ENCODE measurements at regions not wholly inside any gene's neighbourhood (a gene's known extent, or its start where the extent isn't known, plus 50 kb on each side); places are given as distances from the start of the nearest gene placed in this dataset.

GRCh38 chr15:93826293-93826692 lies 405.1 kb upstream of the MCTP2 start:
- Histone ChIP-seq H4K20me1 (ENCODE audit: insufficient read depth) (no peaks in the 10 kb centered on the region), H2AFZ (ENCODE audit: low read depth, low read length, poor library complexity, severe bottlenecking) (no peak overlapping the region), H3K27me3 (ENCODE audit: insufficient read depth, low read length) (no peaks in the 10 kb centered on the region), H3K9me2 (ENCODE audit: insufficient read depth) (no peaks in the 10 kb centered on the region), H3K9me3 (ENCODE audit: control insufficient read depth in 1 of 2, insufficient read depth in 1 of 2, low read depth in 1 of 2, low read length in 2 of 2) (no peaks in the 10 kb centered on the region; a peak in 1 of 4 replicates), H3K4me1 (ENCODE audit: control insufficient read depth in 1 of 2, insufficient read depth in 2 of 2, low read length in 2 of 2) (no peaks in the 10 kb centered on the region), H3K9ac (ENCODE audit: low read length) (no peak overlapping the region), H3K4me3 (replicated peaks in 1 of 2; ENCODE audit: low read depth in 1 of 2, low read length in 2 of 2) (no peak overlapping the region), H3K36me3 (ENCODE audit: control insufficient read depth in 1 of 2, insufficient read depth in 2 of 2, low read length in 2 of 2) (no peaks in the 10 kb centered on the region), H3K4me2 (ENCODE audit: low read length) (no peak overlapping the region), H3K79me2 (ENCODE audit: insufficient read depth, low read length) (no peaks in the 10 kb centered on the region), H3K27ac (ENCODE audit: low read depth, low read length) (no peak overlapping the region)
- intact Hi-C loops (cut with micrococcal nuclease): no loop called here
- BruUV-seq (replicated peaks): no TSS peak
- CTCF ChIA-PET: no interaction called here
- POLR2A ChIA-PET: no interaction called here
- ATAC-seq (no peak), DNase-seq (ENCODE audit: low read depth, low spot score) (no peak)
- RAD21 ChIA-PET (ENCODE audit: low non-redundant PET in 1 of 2, low total read pairs in 2 of 2, uncharacterized antibody in 2 of 2, unreplicated experiment in 2 of 2): no interaction called here
- TF ChIP-seq JUND (IDR thresholded peaks at IDR 0.05) (no peak), POLR2A (IDR thresholded peaks at IDR 0.05; ENCODE audit: borderline replicate concordance, extremely low read depth, insufficient read depth, insufficient read length) (no peak), MAX (IDR thresholded peaks at IDR 0.05) (no peak), EGR1 (IDR thresholded peaks at IDR 0.05; ENCODE audit: low read depth) (no peak)

- Histone ChIP-seq H3K36me3 (ENCODE audit: control insufficient read depth in 1 of 2, insufficient read depth in 2 of 2, low read length in 2 of 2) (no peaks in the 10 kb centered on the region), H3K9ac (ENCODE audit: low read length) (no peak overlapping the region), H3K4me3 (replicated peaks in 1 of 2; ENCODE audit: low read depth in 1 of 2, low read length in 2 of 2) (no peak overlapping the region), H3K9me2 (ENCODE audit: insufficient read depth) (no peaks in the 10 kb centered on the region), H3K79me2 (ENCODE audit: insufficient read depth, low read length) (no peaks in the 10 kb centered on the region), H3K9me3 (ENCODE audit: control insufficient read depth in 1 of 2, insufficient read depth in 1 of 2, low read depth in 1 of 2, low read length in 2 of 2) (no peaks in the 10 kb centered on the region; a peak in 1 of 4 replicates), H2AFZ (ENCODE audit: low read depth, low read length, poor library complexity, severe bottlenecking) (no peak overlapping the region), H3K27me3 (ENCODE audit: insufficient read depth, low read length) (no peaks in the 10 kb centered on the region), H3K4me1 (ENCODE audit: control insufficient read depth in 1 of 2, insufficient read depth in 2 of 2, low read length in 2 of 2) (no peaks in the 10 kb centered on the region), H3K27ac (ENCODE audit: low read depth, low read length) (no peak overlapping the region), H4K20me1 (ENCODE audit: insufficient read depth) (no peaks in the 10 kb centered on the region), H3K4me2 (ENCODE audit: low read length) (no peak overlapping the region)
- no peak for ATAC-seq
- BruUV-seq (replicated peaks): no TSS peak
- DNase-seq (ENCODE audit: low read depth, low spot score): no peak
- ChIA-PET RAD21 (ENCODE audit: low non-redundant PET in 1 of 2, low total read pairs in 2 of 2, uncharacterized antibody in 2 of 2, unreplicated experiment in 2 of 2) (no interaction called here), POLR2A (interaction anchor here (0.6 kb wide), 1 partner anchor 368 kb away, joined by 3 read pairs; no protein-coding TSS in a partner anchor), CTCF (no interaction called here)
- TF ChIP-seq EZH2 (IDR thresholded peaks at IDR 0.05) (no peak), YY1 (IDR thresholded peaks at IDR 0.05; ENCODE audit: extremely low read depth, insufficient replicate concordance, low read depth, low read length) (no peak), ZBTB33 (IDR thresholded peaks at IDR 0.05; ENCODE audit: extremely low read depth, insufficient replicate concordance, low read length) (no peak), ZFX (IDR thresholded peaks at IDR 0.05) (no peak), POLR2AphosphoS5 (IDR thresholded peaks at IDR 0.05; ENCODE audit: low read depth, low read length) (no peak), EGR1 (IDR thresholded peaks at IDR 0.05; ENCODE audit: low read depth) (no peak), POLR2A (IDR thresholded peaks at IDR 0.05; ENCODE audit: borderline replicate concordance, extremely low read depth, insufficient read depth, insufficient read length) (no peak), ZNF274 (IDR thresholded peaks at IDR 0.05; ENCODE audit: low read depth, low read length) (no peak), RAD21 (IDR thresholded peaks at IDR 0.05; ENCODE audit: low read depth) (no peak), CEBPB (IDR thresholded peaks at IDR 0.05; ENCODE audit: low read depth) (no peak), TCF7L2 (IDR thresholded peaks at IDR 0.05; ENCODE audit: borderline replicate concordance, extremely low read depth, insufficient read depth, insufficient read length) (no peak), FOSL1 (IDR thresholded peaks at IDR 0.05; ENCODE audit: low read depth) (no peak), EZH2phosphoT487 (IDR thresholded peaks at IDR 0.05; ENCODE audit: borderline replicate concordance) (no peak), ATF3 (IDR thresholded peaks at IDR 0.05) (no peak), JUND (IDR thresholded peaks at IDR 0.05) (no peak)
- intact Hi-C loops (cut with micrococcal nuclease): no loop called here
These were observed 405.7 kb upstream of the MCTP2 start for GRCh38 chr15:93825682-93826081.
